AG04449 (cell line): ENCODE measurements at regions not wholly inside any gene's neighbourhood (a gene's known extent, or its start where the extent isn't known, plus 50 kb on each side); places are given as distances from the start of the nearest gene placed in this dataset.

Source experiments
- CTCF ChIA-PET: fragments of 350-600 bp; formaldehyde crosslinking; extraction: SDS; loops from one replicate; lab custom pipeline; 2021; ENCODE audit warnings: antibody characterized with exemption; lab: Yijun Ruan, JAX
- POLR2A ChIA-PET: fragments of 400-600, 350-600 bp; formaldehyde crosslinking; extraction: SDS; loops from one replicate; lab custom pipeline; 2020; ENCODE audit warnings: antibody characterized with exemption, inconsistent platforms; lab: Yijun Ruan, JAX
- DNase-seq: peaks from one replicate; pipeline ENCODE4 v3.0.0-alpha.2; 2010; ENCODE audit warnings: low read depth, low spot score
- H3K4me3 ChIP-seq: 2 replicates; pipeline ENCODE4 v1.5.1; 2011; ENCODE audit warnings: low read depth, mild to moderate bottlenecking, control low read depth, low read length
- CTCF ChIP-seq: IDR thresholded peaks from one replicate; pipeline ENCODE4 v1.5.1; 2011; ENCODE audit warnings: mild to moderate bottlenecking, moderate library complexity, low read length, control low read depth, inconsistent platforms; ENCODE audit not compliant: insufficient read depth; ENCODE audit errors: missing control alignments

GRCh38 chrX:23554304-23554703, 113.0 kb upstream of the PRDX4 start:
- DNase-seq = peak; percentile 5
- TF ChIP-seq CTCF = peak; percentile 41
- ChIA-PET POLR2A (no interaction called here), CTCF (interaction anchor here (0.6 to 6.5 kb wide), 7 partner anchors 12 to 1569 kb away, joined by 3 to 39 read pairs (median 3); no protein-coding TSS in a partner anchor)
- no peak overlapping the region for H3K4me3 ChIP-seq

GRCh38 chrX:23557070-23557469, 110.2 kb upstream of the PRDX4 start:
- ChIA-PET CTCF (interaction anchor here (0.9 to 6.5 kb wide), 2 partner anchors 1474 to 1572 kb away, joined by 3 to 39 read pairs; no protein-coding TSS in a partner anchor), POLR2A (no interaction called here)
- H3K4me3 ChIP-seq = no peak overlapping the region
- no peak for TF ChIP-seq CTCF
- DNase-seq = no peak

DNA sequence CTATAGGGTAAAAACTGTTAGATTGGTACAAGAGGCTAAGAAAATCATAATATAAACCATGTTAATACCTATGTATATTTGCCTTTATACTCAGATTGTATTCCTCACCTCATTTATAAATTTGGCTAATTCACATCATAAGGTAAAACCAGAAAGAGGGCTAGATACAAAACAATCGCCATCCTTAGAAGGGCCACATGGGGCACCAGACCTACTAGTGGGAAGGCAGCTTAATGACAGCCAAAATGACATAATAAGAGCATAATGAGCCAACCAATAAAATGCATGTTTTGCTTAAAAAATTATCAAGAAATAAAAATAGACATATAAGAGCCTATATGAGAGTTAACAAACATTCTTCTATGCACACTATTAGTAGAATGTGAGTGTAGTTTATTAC, 107.3 kb upstream of the PRDX4 start:
- TF ChIP-seq CTCF = no peak
- POLR2A ChIA-PET = no interaction called here
- CTCF ChIA-PET = no interaction called here
- DNase-seq = no peak
- no peak overlapping the region for H3K4me3 ChIP-seq

- POLR2A ChIA-PET = no interaction called here
- TF ChIP-seq CTCF = no peak
- H3K4me3 ChIP-seq = no peak overlapping the region
- CTCF ChIA-PET = no interaction called here
- no peak for DNase-seq
Measured at GRCh38 chrX:23570674-23571343, 96.5 kb upstream of the PRDX4 start.

GRCh38 chrX:23575281-23575680, 92.0 kb upstream of the PRDX4 start:
- ChIA-PET POLR2A (no interaction called here), CTCF (no interaction called here)
- no peak for TF ChIP-seq CTCF
- no peak overlapping the region for H3K4me3 ChIP-seq
- DNase-seq = no peak

- POLR2A ChIA-PET = no interaction called here
- DNase-seq = no peak
- no peak for TF ChIP-seq CTCF
- H3K4me3 ChIP-seq = no peak overlapping the region
- CTCF ChIA-PET = no interaction called here
Measured at GRCh38 chrX:23578079-23578478, 89.2 kb upstream of the PRDX4 start.
